CD8-positive, alpha-beta memory T cell (primary cell): ENCODE measurements at regions not wholly inside any gene's neighbourhood (a gene's known extent, or its start where the extent isn't known, plus 50 kb on each side); places are given as distances from the start of the nearest gene placed in this dataset.
"Not testable (repeated sequence)": the region's sequence is repeated elsewhere in the genome, so short reads cannot be mapped to it uniquely, and the experiment has no call there.

Experiments
- CTCF ChIA-PET: fragments of 350-600 bp; sonication (Branson Sonifier 250); formaldehyde crosslinking; loops from one replicate; lab custom pipeline; 2021; ENCODE audit warnings: antibody characterized with exemption; lab: Charles Lee
- POLR2A ChIA-PET: fragments of 350-600 bp; sonication (Branson Sonifier 250); formaldehyde crosslinking; loops from one replicate; lab custom pipeline; 2021; ENCODE audit warnings: antibody characterized with exemption; lab: Charles Lee
- DNase-seq, 5 donors: peaks; one replicate each; pipeline versions ENCODE4 v3.0.0 to v3.0.0-alpha.2; 2020 to 2022; ENCODE audit warnings: mixed read lengths in 1 of 5
- H3K27ac ChIP-seq: one replicate; pipeline ENCODE4 v1.7.0; 2013; ENCODE audit warnings: low read depth, mild to moderate bottlenecking, low read length, moderate library complexity
- H3K27me3 ChIP-seq: 2 replicates; pipeline ENCODE4 v1.7.0; 2013; ENCODE audit warnings: low read length, mild to moderate bottlenecking; ENCODE audit not compliant: insufficient read depth, poor library complexity, severe bottlenecking
- H3K36me3 ChIP-seq: 2 replicates; pipeline ENCODE4 v1.7.0; 2013; ENCODE audit warnings: mild to moderate bottlenecking, low read length, moderate library complexity; ENCODE audit not compliant: insufficient read depth
- H3K4me1 ChIP-seq: 2 replicates; pipeline ENCODE4 v1.7.0; 2013; ENCODE audit warnings: mild to moderate bottlenecking, low read length, moderate library complexity; ENCODE audit not compliant: insufficient read depth
- H3K4me3 ChIP-seq: 2 replicates; pipeline ENCODE4 v1.7.0; 2013; ENCODE audit warnings: mild to moderate bottlenecking, low read length
- H3K9me3 ChIP-seq: 2 replicates; pipeline ENCODE4 v1.7.0; 2013; ENCODE audit warnings: mild to moderate bottlenecking, low read length
- H3K27ac Mint-ChIP-seq, 8 donors: one replicate each; pipeline ENCODE4 v1.8.0; 2020 to 2021; ENCODE audit warnings: mixed read lengths in 8 of 8, mild to moderate bottlenecking in 6 of 8, inconsistent platforms in 3 of 8, moderate library complexity in 3 of 8
- H3K27me3 Mint-ChIP-seq, 2 donors: one replicate each; pipeline ENCODE4 v1.8.0; 2020 to 2021; ENCODE audit warnings: mixed read lengths in 2 of 2, mild to moderate bottlenecking in 1 of 2, moderate library complexity in 1 of 2
- H3K36me3 Mint-ChIP-seq, 3 donors: one replicate each; pipeline ENCODE4 v1.8.0; 2020 to 2021; ENCODE audit warnings: mixed read lengths in 3 of 3, inconsistent platforms in 1 of 3, mild to moderate bottlenecking in 1 of 3
- H3K4me1 Mint-ChIP-seq, 3 donors: one replicate each; pipeline ENCODE4 v1.8.0; 2020 to 2021; ENCODE audit warnings: mixed read lengths in 3 of 3, inconsistent platforms in 1 of 3, mild to moderate bottlenecking in 1 of 3
- H3K4me3 Mint-ChIP-seq, 7 donors: one replicate each; pipeline ENCODE4 v1.8.0; 2020 to 2021; ENCODE audit warnings: mixed read lengths in 7 of 7, mild to moderate bottlenecking in 6 of 7, moderate library complexity in 4 of 7, inconsistent platforms in 2 of 7
- H3K9me3 Mint-ChIP-seq, 5 donors: one replicate each; pipeline ENCODE4 v1.8.0; 2020 to 2022; ENCODE audit warnings: mixed read lengths in 5 of 5, mild to moderate bottlenecking in 3 of 5, moderate library complexity in 2 of 5, inconsistent platforms in 1 of 5

GRCh38 chr1:29400203-29400602 lies 163.9 kb downstream of the PTPRU start:
- Mint-ChIP-seq H3K9me3 (peaks cover 4 to 15% (median 9%) of the 10 kb centered on the region in 5 donors), H3K27me3 (peaks cover 15 to 21% of the 10 kb centered on the region in 2 donors)
- H3K4me1 Mint-ChIP-seq, H3K4me3 Mint-ChIP-seq, H3K4me3 ChIP-seq, H3K27ac Mint-ChIP-seq, H3K27ac ChIP-seq, H3K4me1 ChIP-seq, CTCF ChIA-PET, H3K36me3 ChIP-seq, POLR2A ChIA-PET, H3K27me3 ChIP-seq, H3K36me3 Mint-ChIP-seq, DNase-seq, H3K9me3 ChIP-seq: not testable (repeated sequence)

- Mint-ChIP-seq H3K36me3 (no peaks in the 10 kb centered on the region), H3K27me3 (peaks cover 14 to 15% of the 10 kb centered on the region in 2 donors), H3K27ac (no peak overlapping the region), H3K4me3 (no peak overlapping the region), H3K9me3 (peaks cover 4 to 15% (median 9%) of the 10 kb centered on the region in 5 donors), H3K4me1 (no peaks in the 10 kb centered on the region)
- ChIA-PET CTCF (no interaction called here), POLR2A (no interaction called here)
- H3K9me3 ChIP-seq, result no peaks in the 10 kb centered on the region
- no peaks in the 10 kb centered on the region for H3K36me3 ChIP-seq
- H3K27ac ChIP-seq, result no peak overlapping the region
- H3K27me3 ChIP-seq, result no peaks in the 10 kb centered on the region
- no peak overlapping the region for H3K4me3 ChIP-seq
- DNase-seq, result no peak
- H3K4me1 ChIP-seq, result no peaks in the 10 kb centered on the region
These were observed 163.1 kb downstream of the PTPRU start for GRCh38 chr1:29399465-29399864.

- no peaks in the 10 kb centered on the region for H3K9me3 ChIP-seq
- H3K4me1 ChIP-seq, result no peaks in the 10 kb centered on the region
- Mint-ChIP-seq H3K36me3 (no peaks in the 10 kb centered on the region), H3K9me3 (peaks cover 4 to 15% (median 7%) of the 10 kb centered on the region in 5 donors), H3K27ac (no peak overlapping the region), H3K4me3 (no peak overlapping the region), H3K27me3 (peaks cover 12 to 14% of the 10 kb centered on the region in 2 donors), H3K4me1 (no peaks in the 10 kb centered on the region)
- ChIA-PET POLR2A (no interaction called here), CTCF (no interaction called here)
- H3K36me3 ChIP-seq, result no peaks in the 10 kb centered on the region
- no peak overlapping the region for H3K27ac ChIP-seq
- H3K27me3 ChIP-seq, result no peaks in the 10 kb centered on the region
- DNase-seq, result no peak
- no peak overlapping the region for H3K4me3 ChIP-seq
These were observed 162.1 kb downstream of the PTPRU start for GRCh38 chr1:29398431-29398830.

- H3K4me3 ChIP-seq, result no peak overlapping the region
- no peak for DNase-seq
- no peak overlapping the region for H3K27ac ChIP-seq
- POLR2A ChIA-PET, result no interaction called here
- Mint-ChIP-seq H3K27me3 (peaks cover 14 to 18% of the 10 kb centered on the region in 2 donors), H3K27ac (peak overlapping the region in 1 of 8 donors; percentile 0), H3K4me1 (no peaks in the 10 kb centered on the region), H3K9me3 (peaks cover 4 to 15% (median 7%) of the 10 kb centered on the region in 5 donors), H3K4me3 (no peak overlapping the region), H3K36me3 (no peaks in the 10 kb centered on the region)
- H3K27me3 ChIP-seq, result no peaks in the 10 kb centered on the region
- no peaks in the 10 kb centered on the region for H3K36me3 ChIP-seq
- no peaks in the 10 kb centered on the region for H3K9me3 ChIP-seq
- CTCF ChIA-PET, result no interaction called here
- no peaks in the 10 kb centered on the region for H3K4me1 ChIP-seq
These were observed 161.7 kb downstream of the PTPRU start for GRCh38 chr1:29397981-29398380.

GRCh38 chr1:29397256-29397590 lies 160.9 kb downstream of the PTPRU start:
- H3K4me3 ChIP-seq, result no peak overlapping the region
- peaks cover 0 to 15% (median 7%) of the 10 kb centered on the region in 5 donors for H3K9me3 Mint-ChIP-seq
- H3K4me1 Mint-ChIP-seq, result no peaks in the 10 kb centered on the region
- no peaks in the 10 kb centered on the region for H3K36me3 Mint-ChIP-seq
- no peak overlapping the region for H3K27ac ChIP-seq
- POLR2A ChIA-PET, result no interaction called here
- no peak overlapping the region for H3K27ac Mint-ChIP-seq
- H3K9me3 ChIP-seq, result no peaks in the 10 kb centered on the region
- H3K27me3 ChIP-seq, result no peaks in the 10 kb centered on the region
- H3K4me1 ChIP-seq, result no peaks in the 10 kb centered on the region
- peaks cover 18 to 21% of the 10 kb centered on the region in 2 donors for H3K27me3 Mint-ChIP-seq
- DNase-seq, result no peak
- H3K4me3 Mint-ChIP-seq, result no peak overlapping the region
- CTCF ChIA-PET, result no interaction called here
- no peaks in the 10 kb centered on the region for H3K36me3 ChIP-seq

GRCh38 chr1:29396438-29397255 lies 160.3 kb downstream of the PTPRU start:
- H3K4me1 Mint-ChIP-seq, result no peaks in the 10 kb centered on the region
- peaks cover 0 to 14% (median 7%) of the 10 kb centered on the region in 5 donors for H3K9me3 Mint-ChIP-seq
- H3K4me3 Mint-ChIP-seq, result no peak overlapping the region
- CTCF ChIA-PET, result no interaction called here
- Histone ChIP-seq H3K36me3 (no peaks in the 10 kb centered on the region), H3K9me3 (no peaks in the 10 kb centered on the region), H3K27ac (no peak overlapping the region), H3K4me3 (no peak overlapping the region), H3K27me3 (no peaks in the 10 kb centered on the region), H3K4me1 (no peaks in the 10 kb centered on the region)
- H3K36me3 Mint-ChIP-seq, result no peaks in the 10 kb centered on the region
- no peak overlapping the region for H3K27ac Mint-ChIP-seq
- no peak for DNase-seq
- POLR2A ChIA-PET, result no interaction called here
- H3K27me3 Mint-ChIP-seq, result peaks cover 21 to 25% of the 10 kb centered on the region in 2 donors

- Histone ChIP-seq H3K9me3 (no peaks in the 10 kb centered on the region), H3K36me3 (no peaks in the 10 kb centered on the region), H3K4me1 (no peaks in the 10 kb centered on the region), H3K27ac (no peak overlapping the region), H3K27me3 (no peaks in the 10 kb centered on the region), H3K4me3 (no peak overlapping the region)
- H3K27ac Mint-ChIP-seq, result no peak overlapping the region
- no peak overlapping the region for H3K4me3 Mint-ChIP-seq
- ChIA-PET CTCF (no interaction called here), POLR2A (no interaction called here)
- no peak for DNase-seq
- H3K9me3 Mint-ChIP-seq, result peaks cover 0 to 10% (median 7%) of the 10 kb centered on the region in 5 donors
- peaks cover 26 to 32% of the 10 kb centered on the region in 2 donors for H3K27me3 Mint-ChIP-seq
- H3K4me1 Mint-ChIP-seq, result no peaks in the 10 kb centered on the region
- no peaks in the 10 kb centered on the region for H3K36me3 Mint-ChIP-seq
These were observed 159.6 kb downstream of the PTPRU start for GRCh38 chr1:29395736-29396437.

GRCh38 chr1:29394521-29395225 lies 158.4 kb downstream of the PTPRU start:
- Mint-ChIP-seq H3K27me3 (peaks cover 28 to 42% of the 10 kb centered on the region in 2 donors), H3K4me3 (no peak overlapping the region), H3K27ac (no peak overlapping the region), H3K36me3 (no peaks in the 10 kb centered on the region), H3K9me3 (peaks cover 0 to 7% (median 6%) of the 10 kb centered on the region in 5 donors), H3K4me1 (no peaks in the 10 kb centered on the region)
- CTCF ChIA-PET, result no interaction called here
- POLR2A ChIA-PET, result no interaction called here
- no peak for DNase-seq
- Histone ChIP-seq H3K9me3 (no peaks in the 10 kb centered on the region), H3K27me3 (no peaks in the 10 kb centered on the region), H3K4me1 (no peaks in the 10 kb centered on the region), H3K4me3 (no peak overlapping the region), H3K36me3 (no peaks in the 10 kb centered on the region), H3K27ac (no peak overlapping the region)
